ENCODE measurements at regions not wholly inside any gene's neighbourhood (a gene's known extent, or its start where the extent isn't known, plus 50 kb on each side); places are given as distances from the start of the nearest gene placed in this dataset.

GRCh38 chr17:71371809-71372208, 749.0 kb upstream of the SOX9 start:
- Histone ChIP-seq H3K4me3 (no peak overlapping the region), H3K9me3 (no peaks in the 10 kb centered on the region), H3K4me1 (no peaks in the 10 kb centered on the region), H3K27ac (no peak overlapping the region), H3K36me3 (no peaks in the 10 kb centered on the region), H3K27me3 (no peaks in the 10 kb centered on the region)
- no peak for DNase-seq (ENCODE audit: extremely low spot score in 2 of 2)
- TF ChIP-seq POLR2A (IDR thresholded peaks at IDR 0.05) (no peak), CTCF (IDR thresholded peaks at IDR 0.05) (no peak), POLR2AphosphoS5 (IDR thresholded peaks at IDR 0.05; ENCODE audit: insufficient read depth in 1 of 2, low read depth in 1 of 2) (no peak)
- intact Hi-C loops (cut with DNase I): no loop called here

GRCh38 chr17:71375948-71376347, 744.9 kb upstream of the SOX9 start:
- DNase-seq (ENCODE audit: extremely low spot score in 2 of 2): no peak
- intact Hi-C loops (cut with DNase I): no loop called here
- Histone ChIP-seq H3K27ac (no peak overlapping the region), H3K4me3 (no peak overlapping the region), H3K27me3 (no peaks in the 10 kb centered on the region), H3K36me3 (no peaks in the 10 kb centered on the region), H3K4me1 (no peaks in the 10 kb centered on the region), H3K9me3 (no peaks in the 10 kb centered on the region)
- no peak for TF ChIP-seq CTCF (IDR thresholded peaks at IDR 0.05)

- intact Hi-C loops (cut with DNase I): no loop called here
- Histone ChIP-seq H3K27ac (no peak overlapping the region), H3K27me3 (no peaks in the 10 kb centered on the region), H3K4me1 (no peaks in the 10 kb centered on the region), H3K4me3 (no peak overlapping the region), H3K9me3 (no peaks in the 10 kb centered on the region), H3K36me3 (no peaks in the 10 kb centered on the region)
- TF ChIP-seq POLR2AphosphoS5 (IDR thresholded peaks at IDR 0.05; ENCODE audit: insufficient read depth in 1 of 2, low read depth in 1 of 2) (no peak), POLR2A (IDR thresholded peaks at IDR 0.05) (no peak), CTCF (IDR thresholded peaks at IDR 0.05) (no peak)
- no peak for DNase-seq (ENCODE audit: extremely low spot score in 2 of 2)
These were observed 743.9 kb upstream of the SOX9 start for GRCh38 chr17:71376933-71377332.

- no peak overlapping the region for H3K27ac ChIP-seq
- H3K36me3 ChIP-seq: no peaks in the 10 kb centered on the region
- intact Hi-C loops (cut with DNase I): no loop called here
- TF ChIP-seq POLR2A (IDR thresholded peaks at IDR 0.05): no peak
- TF ChIP-seq POLR2AphosphoS5 (IDR thresholded peaks at IDR 0.05; ENCODE audit: insufficient read depth in 1 of 2, low read depth in 1 of 2): no peak
- no peak for TF ChIP-seq CTCF (IDR thresholded peaks at IDR 0.05)
- no peaks in the 10 kb centered on the region for H3K9me3 ChIP-seq
- DNase-seq (ENCODE audit: extremely low spot score in 2 of 2): no peak
- H3K27me3 ChIP-seq: no peaks in the 10 kb centered on the region
- H3K4me1 ChIP-seq: no peaks in the 10 kb centered on the region
- no peak overlapping the region for H3K4me3 ChIP-seq
These were observed 742.8 kb upstream of the SOX9 start for GRCh38 chr17:71378036-71378435.

GRCh38 chr17:71378741-71379140, 742.1 kb upstream of the SOX9 start:
- Histone ChIP-seq H3K4me3 (no peak overlapping the region), H3K27me3 (no peaks in the 10 kb centered on the region), H3K4me1 (no peaks in the 10 kb centered on the region), H3K36me3 (no peaks in the 10 kb centered on the region), H3K9me3 (no peaks in the 10 kb centered on the region), H3K27ac (no peak overlapping the region)
- no peak for DNase-seq (ENCODE audit: extremely low spot score in 2 of 2)
- intact Hi-C loops (cut with DNase I): no loop called here
- TF ChIP-seq POLR2A (IDR thresholded peaks at IDR 0.05) (no peak), CTCF (IDR thresholded peaks at IDR 0.05) (no peak), POLR2AphosphoS5 (IDR thresholded peaks at IDR 0.05; ENCODE audit: insufficient read depth in 1 of 2, low read depth in 1 of 2) (no peak)

Measured in vagina (tissue), 2 donors.